GM18517 (cell line): ENCODE measurements at regions not wholly inside any gene's neighbourhood (a gene's known extent, or its start where the extent isn't known, plus 50 kb on each side); places are given as distances from the start of the nearest gene placed in this dataset.

Source experiments
- ATAC-seq: cut with Tn5 transposase; IDR thresholded peaks from one replicate; pipeline ENCODE4 v1.9.1; 2021; ENCODE audit warnings: mild to moderate bottlenecking, moderate library complexity; ENCODE audit not compliant: unreplicated experiment

DNA sequence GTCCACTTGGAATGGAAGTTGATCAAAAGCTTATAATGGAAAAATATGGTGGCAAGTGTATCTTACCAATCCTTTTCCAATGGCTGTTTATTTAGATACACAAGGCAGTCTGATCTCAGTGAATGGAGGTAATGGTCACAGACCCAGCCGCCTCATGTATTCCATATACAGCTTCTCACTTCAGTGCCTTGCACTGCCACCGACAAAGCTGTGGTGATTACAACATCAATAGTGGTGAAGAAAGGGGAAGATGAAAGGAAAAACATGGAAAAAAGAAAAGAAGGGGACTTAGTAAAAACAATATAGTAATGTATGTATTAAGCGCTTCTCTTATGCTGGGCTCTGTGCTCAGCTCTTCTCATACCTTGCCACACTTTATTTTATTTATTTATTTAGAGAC, 297.3 kb upstream of the RASA1 start:
- no peak for ATAC-seq

DNA sequence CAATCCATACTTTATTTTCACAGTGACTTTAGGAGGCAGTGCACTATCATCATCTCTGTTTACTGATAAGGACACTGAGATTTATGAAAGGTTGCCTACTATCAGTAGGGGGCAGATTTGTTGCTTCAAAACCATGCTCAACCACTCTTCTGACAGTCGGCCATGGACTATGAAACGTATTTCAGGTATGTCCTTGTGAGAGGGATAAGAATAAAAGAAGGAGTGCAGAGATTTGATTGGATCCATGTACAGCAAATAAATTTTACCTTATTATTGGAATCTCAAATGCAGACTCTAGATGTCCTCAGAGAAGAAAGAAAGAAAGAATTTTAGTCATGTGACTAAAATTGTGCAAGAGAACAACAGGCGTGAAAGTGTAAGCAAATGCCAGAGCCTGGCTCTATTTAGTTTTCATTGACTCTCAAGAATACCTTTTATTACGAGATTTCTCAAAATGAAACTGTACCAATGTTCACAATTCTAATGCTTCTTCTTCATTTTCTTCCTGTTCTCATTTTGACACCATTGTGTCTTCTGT, 296.6 kb upstream of the RASA1 start:
- no peak for ATAC-seq

DNA sequence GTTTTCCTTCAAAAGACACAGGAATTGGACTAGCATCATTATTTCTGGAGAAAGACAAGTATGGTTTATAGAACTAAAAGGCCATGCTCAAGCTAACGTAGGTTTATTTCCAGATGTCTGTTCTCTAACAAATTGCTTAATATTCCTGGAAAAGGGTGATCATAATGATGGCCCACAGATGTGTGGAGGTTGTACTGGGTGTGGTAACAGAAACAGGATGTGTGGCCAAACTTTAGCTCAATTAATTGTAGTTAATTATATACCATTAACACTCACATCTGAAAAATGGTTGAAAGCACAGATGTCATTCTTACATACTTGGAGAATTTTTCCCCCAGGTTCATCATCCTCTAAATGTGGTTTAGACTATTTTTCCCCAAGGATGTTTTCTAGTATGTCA, 292.7 kb upstream of the RASA1 start:
- no peak for ATAC-seq

DNA sequence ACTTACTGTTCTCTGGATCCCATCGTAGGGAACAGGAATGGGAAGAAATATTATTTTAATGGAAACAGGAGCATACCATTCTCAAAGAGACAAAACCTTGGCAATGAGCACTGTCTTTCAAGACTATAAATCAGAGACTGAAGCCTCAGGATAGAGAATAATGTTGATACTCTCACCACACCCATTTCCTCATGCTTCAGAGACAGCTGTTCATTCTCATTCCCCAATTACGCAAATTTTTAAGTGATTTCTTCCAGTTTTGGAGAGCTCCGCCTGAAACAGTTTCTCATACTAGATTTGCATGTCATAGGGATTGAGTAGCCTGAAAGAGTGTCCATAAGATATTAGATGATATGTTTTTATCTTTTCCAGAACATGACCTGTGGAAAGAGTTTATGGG, 290.5 kb upstream of the RASA1 start:
- no peak for ATAC-seq

DNA sequence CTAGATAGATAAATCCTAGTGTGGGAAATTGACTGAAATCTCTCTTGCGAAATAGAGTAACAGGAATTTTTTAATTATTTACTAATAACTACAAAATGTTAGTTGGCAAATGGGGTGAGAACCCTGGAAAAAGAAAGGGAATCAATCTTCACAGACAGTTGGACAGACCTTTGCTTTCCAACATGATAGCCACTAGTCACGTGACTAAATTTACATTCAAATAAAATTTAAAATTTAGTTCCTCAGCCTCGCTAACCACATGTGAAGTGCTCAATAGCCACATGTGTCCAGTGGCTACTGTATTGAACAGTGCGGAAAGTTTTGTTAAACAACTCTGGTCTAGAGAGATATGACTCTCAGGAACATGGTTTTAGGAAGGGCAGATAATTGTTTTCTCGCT, 289.9 kb upstream of the RASA1 start:
- no peak for ATAC-seq

DNA sequence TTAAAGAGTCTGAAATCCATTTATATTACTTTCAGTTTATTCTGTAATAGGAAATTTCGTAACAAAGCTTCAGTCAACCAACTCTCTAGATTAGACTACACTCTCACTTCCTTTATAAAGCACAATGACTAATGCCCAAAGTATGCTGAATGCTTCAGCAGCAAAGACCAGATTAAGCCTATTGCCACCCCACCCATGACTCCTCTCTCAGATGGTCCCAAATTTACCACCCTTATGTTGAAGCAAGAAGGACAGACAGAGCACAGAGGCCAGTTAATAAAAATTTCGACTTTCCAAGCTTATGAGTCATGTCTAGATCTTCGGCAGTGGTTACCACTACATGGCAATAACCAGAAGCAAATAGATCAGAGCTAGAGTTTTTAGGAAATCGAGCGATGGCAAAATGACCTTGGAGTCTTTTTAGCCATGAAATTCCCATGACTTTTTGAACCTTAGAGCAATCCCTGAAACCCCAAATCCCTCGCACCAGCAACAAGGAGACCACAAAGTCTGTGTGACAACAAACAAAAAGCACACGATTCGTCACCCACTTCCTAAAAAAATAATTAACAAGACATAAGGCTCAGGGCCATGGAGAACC, 287.8 kb upstream of the RASA1 start:
- ATAC-seq, result no peak

DNA sequence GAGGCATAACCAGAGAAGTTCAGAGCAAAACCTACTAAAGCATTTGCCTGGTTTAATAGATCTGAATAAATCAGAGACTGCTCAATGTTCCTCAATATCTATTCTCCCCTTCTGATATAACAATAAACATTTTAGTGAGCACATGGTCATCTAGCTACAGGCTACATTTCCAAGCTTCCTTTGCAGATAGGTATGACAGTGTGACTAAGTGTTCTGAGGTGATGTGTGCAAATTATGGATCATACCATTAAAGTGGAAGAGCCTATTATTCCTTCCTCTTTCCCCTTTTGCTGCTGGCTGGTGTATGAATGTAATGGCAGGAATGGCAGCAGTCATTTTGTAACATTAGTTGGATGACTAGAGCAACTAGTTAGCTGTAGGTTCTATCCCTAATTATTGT, 285.8 kb upstream of the RASA1 start:
- no peak for ATAC-seq

DNA sequence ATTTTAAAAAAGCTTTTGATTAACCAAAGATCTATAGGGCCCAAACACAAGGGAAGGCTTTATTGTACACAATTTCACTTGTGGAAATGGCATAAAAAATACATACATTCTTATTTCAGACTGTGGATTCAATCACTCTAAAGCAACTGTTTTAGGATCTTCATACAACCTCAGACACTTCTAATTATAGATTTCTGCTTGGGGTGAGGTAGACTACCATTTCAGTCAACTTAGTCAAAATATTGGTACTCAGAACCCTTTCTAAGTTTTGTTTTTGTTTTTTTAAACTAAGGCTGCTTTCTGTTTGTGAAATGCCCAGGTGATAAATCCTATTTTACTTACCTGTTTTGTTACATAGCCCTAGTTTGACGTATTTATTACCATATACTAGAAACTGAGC, 284.5 kb upstream of the RASA1 start:
- no peak for ATAC-seq

DNA sequence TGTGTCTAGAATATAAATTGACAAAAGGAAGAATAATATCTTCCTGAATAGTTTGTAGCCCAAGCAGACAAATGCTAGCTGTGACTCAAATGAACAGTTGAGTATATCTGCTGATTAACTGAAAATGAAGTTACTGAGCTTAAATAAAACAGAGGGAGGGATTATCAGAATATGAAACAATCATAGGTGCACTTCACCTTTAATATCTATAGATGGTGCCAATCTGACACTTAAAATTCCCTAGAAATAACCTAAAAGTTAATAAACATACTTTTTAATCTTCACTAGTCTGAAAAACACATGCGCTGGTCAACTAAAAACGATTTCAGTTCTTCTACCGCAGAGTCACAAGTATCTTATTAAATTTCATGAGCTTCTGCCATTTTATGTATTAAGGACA, 280.8 kb upstream of the RASA1 start:
- ATAC-seq, result no peak

DNA sequence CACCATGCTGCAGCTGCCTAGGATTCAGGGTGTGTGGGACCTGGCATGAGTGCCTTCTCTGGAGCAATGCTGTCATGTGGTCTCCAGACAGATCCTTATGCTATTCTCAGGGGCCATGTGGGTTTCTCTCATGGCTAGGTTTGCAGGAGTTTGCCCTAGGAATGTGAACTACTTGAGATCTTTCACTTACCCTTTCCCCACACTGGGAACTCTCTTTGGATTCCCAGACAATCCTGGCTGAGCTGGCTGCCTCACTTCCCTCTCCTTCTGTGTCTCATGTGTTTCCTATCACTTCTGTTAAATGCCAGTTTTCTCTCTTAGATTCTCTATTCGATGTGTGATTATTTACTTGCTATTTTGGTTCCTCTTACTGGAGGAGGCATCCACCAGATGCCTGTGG, 270.2 kb upstream of the RASA1 start:
- no peak for ATAC-seq

DNA sequence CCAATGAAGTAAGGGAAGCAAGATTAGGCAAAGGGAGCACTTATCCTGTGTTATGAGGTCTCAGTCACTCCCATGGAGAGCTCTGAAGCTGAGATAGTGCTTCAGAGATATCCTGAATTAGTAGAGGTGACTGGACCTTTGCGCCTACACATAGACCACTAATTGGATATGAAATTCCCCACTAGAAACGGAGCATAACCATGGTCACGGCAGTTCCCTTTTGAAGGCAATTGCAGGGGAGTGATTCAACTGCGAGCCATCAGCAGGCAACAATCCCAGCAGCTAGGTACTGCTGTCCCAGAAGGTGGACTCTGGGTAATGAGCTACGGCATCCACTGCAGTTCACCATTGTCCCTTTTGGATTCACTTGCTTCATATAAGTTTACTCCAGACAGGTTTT, 267.7 kb upstream of the RASA1 start:
- no peak for ATAC-seq

DNA sequence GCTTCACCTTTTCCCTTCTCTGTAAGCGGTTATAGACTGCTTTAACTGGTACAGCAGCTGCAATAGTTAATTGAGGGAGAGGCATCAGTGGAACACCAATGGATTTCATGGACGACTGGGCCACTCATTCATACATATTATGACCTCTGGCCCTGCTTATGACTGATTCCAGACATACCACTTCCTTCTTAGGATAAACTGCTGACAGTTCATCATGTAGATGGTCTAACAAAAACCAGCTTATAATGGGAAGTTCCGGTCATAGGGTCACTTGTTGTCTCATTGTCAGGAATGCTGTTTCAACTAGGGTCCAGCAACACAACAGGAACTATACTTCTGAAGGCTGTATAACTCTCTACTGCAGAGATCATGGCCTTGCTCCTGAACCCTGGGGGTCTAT, 265.2 kb upstream of the RASA1 start:
- ATAC-seq, result no peak

DNA sequence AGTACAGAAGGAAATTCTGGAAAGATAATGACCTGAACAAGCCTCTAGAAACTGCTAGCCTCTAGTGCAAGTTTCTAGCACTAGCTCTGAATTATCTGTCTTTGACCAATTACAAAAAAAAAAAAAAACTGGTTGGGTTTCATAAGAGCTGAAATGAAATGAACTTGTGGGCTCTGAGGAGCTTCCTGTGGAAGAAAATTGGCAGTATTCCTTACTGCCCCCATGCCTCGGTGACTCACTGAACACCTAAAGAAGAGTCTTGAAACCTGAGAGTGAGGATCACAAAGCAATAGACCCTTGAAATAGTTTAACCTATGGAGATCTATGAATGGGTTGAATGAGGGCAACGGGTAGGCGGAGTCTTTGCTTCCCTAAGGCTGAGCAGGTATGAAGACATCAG, 263.6 kb upstream of the RASA1 start:
- ATAC-seq, result no peak

DNA sequence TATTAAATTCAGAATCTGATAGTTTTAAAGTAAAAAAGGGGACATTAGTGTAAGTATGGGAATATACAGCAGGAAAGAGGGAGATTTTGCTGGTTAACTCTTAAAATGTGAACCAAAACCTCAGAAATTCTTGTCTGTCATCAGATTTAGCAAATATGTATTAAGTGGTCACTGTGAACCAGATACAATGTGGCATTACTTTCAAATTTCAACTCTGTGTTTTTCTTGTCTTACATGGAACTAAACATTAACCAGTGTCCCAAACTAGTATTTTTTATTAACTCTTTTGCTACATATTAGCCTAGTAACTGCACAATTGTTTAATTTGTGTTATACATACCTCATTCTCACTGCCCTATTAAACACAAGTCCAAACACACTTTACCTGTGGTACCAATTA, 259.9 kb upstream of the RASA1 start:
- no peak for ATAC-seq

DNA sequence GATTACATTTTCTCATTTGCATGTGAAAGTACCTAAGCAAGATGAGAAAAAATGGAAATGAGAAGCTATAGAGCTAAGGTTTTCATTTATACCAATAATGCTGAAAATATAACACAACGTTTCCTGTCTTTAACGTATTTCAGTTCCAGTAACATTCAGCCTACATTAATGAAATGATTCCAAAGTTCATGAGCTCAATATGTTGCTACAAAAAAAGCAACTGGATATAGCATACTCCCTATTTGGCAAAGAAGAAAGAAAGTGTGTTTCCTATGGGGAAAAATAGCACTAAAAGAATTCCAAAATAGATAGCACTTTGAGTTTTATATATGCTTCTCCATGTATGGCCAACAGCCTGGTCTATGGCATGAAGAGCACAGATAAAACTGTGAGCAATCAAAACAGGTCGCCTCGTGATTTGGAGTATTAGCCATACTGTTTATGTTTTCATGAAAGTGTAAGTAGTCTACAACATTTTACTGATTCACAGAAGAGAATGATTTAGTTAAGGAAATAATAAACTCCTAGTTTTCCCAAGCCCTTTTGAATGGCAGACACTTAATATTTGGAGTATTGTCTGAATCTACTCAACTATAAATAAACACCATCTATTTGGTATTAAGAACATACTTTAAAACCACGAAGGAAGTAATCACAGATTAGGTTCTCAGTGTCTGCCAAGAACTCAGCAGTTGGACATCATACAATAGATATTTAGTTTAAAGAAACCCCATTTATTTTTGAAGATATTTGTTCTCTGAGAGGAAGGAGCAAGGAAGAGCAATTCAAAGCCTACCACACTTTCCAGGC, 258.7 kb upstream of the RASA1 start:
- no peak for ATAC-seq

DNA sequence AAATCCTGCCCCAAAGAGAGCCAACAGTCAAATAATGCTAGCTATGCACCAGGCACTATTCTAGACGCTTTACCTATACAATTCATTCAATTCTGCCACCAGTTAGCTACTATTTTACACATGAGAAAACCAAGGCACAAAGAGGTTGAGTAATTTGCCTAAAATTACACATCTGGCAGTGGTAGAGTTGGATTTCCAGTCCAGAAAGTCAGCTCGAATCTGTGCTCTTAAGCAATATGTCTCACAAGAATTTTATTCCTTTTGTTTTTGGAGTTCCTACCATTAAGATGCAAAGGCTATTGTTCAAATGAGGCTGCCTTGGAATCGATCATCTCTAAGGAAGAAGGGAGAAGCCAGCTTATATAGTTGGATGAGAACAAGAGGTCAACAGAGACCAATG, 256.9 kb upstream of the RASA1 start:
- no peak for ATAC-seq

DNA sequence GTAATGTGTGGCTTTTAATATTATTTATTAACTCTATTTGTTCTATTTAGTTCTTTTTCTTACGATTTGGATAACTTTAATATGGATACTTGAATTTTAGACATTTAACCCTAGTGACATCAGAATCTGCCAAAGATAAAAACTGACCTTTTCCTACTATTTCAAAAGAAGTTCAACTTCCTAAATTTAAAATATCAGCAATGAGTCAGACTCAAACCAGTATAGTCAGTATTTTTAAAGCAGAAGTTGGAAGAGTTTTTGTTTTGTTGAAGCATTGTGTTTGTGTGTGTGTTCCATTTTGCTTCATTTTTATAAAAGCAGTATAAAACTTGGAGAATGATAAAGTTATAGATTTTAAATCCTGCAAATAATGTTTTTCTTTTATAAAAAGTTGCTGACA, 251.8 kb upstream of the RASA1 start:
- no peak for ATAC-seq

DNA sequence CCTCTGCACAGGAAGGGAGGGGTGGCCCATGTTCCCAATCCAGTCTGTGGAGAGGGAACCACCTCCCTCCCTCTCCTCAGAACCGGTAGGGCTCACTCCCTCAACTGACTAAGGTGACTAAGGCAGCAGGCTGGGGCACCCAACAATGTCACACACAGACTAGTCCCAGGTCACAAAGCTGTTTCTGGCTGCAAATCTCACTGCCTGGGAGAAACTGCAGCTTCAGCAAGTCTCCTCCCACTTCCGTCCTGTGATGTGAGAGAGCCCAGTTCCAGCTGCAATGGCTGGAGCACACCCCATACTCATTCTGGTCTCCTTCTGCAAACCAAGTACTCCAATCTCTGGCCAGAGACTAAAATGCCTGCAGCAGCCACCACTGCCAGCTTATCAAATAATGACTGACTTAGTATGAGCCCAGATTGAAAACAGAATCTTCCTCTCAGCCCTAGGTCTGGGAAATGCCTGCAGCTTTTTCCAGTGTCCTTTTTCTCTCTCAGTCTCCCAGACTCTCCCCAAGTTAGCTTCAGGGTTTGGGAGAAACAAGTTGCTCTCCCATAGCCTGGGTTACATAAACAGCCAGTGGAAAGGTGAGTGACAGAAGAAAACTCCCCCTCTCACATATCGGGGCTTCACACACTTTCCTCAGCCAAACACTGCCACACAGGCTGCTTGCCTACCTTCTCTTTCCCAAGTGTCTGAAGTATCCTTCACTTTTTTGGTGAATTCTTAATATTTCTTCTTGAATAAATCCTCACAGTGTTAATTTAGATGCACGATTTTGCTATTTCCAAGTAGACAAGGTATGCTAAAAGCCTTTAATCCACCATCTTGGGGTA, 247.4 kb upstream of the RASA1 start:
- ATAC-seq, result peak; percentile 94

DNA sequence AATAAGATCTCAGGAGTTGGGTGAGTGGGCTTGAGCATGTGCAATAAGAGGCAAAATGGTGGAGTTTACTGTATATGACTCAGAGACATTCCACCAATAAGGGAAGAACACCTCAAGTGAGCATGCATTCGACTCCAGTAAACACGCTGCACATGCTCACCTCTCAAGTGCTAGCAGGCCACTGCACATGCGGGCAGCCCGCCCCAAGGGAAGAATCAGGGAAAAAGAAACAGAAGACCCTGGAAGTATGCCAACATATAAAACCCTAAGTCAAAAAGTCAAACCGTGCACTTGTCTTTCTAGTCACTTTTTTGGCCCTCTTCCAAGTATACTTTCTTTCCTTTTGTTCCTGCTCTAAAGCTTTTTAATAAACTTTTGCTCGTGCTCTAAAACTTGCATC, 245.3 kb upstream of the RASA1 start:
- no peak for ATAC-seq

DNA sequence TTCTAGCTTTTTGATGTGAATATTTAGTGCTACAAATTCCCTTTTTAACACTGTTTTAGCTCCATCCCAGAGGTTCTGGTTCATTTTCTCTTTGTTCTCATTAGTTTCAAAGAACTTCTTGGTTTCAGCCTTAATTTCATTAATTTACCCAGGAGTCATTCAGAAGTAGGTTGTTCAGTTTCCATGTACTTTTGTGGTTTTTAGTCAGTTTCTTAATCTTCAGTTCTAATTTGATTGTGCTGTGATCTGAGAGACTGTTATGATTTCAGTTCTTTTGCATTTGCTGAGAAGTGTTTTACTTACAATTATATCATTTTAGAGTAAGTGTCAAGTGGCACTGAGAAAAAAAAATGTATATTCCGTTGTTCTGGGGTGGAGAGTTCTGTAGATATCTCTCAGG, 240.1 kb upstream of the RASA1 start:
- no peak for ATAC-seq

DNA sequence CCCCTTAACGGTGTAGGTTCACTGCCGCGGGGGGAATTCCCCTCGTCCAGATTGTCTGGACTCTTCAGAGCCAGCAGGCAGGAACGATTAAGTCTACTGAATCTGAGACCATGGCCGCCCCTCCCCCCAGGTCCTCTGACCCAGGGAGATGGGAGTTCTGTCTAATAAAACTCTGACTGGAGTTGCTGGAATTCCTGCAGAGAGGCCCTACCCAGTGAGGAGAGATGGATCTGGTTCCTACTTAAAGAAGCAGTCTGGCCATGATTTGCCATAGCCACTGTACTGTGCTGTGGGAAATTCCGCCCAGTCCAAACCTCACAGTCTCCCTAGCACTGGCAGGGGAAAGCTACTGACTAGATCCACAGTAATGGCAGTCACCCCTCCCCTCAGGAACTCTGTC, 237.7 kb upstream of the RASA1 start:
- ATAC-seq, result no peak

DNA sequence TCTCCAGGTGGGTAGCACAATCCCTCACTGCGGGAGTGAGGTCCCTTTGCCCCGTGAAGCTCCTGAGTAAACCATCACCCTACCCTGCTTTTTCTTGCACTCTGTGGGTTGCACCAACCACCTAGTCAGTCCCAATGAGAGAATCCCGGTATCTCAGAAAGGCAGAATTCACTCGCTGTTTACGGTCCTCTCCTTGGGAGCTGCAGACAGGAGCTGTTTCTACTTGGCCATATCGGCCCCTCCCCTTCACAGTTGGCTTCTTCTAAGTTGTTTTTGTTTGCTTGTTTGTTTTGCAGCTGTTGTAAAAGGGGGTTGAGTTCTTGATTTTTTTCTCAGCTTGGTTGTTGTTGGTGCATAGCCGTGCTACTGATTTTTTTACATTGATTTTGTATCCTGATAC, 237.0 kb upstream of the RASA1 start:
- no peak for ATAC-seq
